ENCODE measurements at regions not wholly inside any gene's neighbourhood (a gene's known extent, or its start where the extent isn't known, plus 50 kb on each side); places are given as distances from the start of the nearest gene placed in this dataset.
"Not testable (repeated sequence)": the region's sequence is repeated elsewhere in the genome, so short reads cannot be mapped to it uniquely, and the experiment has no call there.

GRCh38 chr11:25615069-25615468, 716.9 kb upstream of the ANO3 start:
- no peak for DNase-seq (ENCODE audit: low read depth in 2 of 2)

DNA sequence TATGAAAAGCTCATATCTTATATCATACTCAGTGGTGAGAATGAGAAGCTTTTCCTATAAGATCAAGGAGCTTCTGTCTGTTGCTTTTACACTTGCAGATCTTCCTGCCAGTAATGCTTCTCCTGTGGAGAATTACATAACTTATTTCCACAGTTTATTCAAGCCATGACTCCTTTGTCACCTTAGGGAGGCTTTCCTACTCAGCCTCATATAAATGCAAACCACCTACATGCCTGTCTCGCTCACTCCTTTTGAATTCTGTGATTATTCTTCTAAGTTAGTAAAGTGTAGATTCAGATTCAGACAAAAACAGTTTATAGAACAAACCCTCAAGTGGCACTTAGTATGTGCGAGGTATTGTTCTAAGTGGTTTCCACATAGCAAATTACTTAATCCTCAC, 716.1 kb upstream of the ANO3 start:
- DNase-seq (ENCODE audit: low read depth in 2 of 2): no peak

- no peak for DNase-seq (ENCODE audit: low read depth in 2 of 2)
Observed at GRCh38 chr11:25625094-25625493, 706.8 kb upstream of the ANO3 start.

DNA sequence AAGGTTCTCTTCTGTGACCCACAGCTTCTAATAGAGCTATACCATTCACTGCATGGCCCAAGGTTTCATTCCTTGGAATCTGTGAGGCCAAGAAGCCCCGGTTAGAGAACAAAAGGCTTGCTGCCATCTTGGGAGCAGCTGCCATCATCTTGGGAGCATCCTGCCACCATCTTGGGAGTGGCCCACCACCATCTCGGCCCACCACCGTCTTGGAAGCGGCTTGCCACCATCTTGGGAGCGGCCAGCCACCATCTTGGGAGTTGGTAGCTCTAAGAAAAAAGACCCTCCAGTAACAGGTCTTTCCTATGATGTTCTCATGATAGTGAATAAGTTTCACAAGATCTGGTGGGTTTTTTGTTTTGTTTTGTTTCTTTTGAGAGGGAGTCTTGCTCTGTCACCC, 703.9 kb upstream of the ANO3 start:
- DNase-seq (ENCODE audit: low read depth in 2 of 2): no peak

- no peak for DNase-seq (ENCODE audit: low read depth in 2 of 2)
Observed at GRCh38 chr11:25633230-25633629, 698.7 kb upstream of the ANO3 start.

DNA sequence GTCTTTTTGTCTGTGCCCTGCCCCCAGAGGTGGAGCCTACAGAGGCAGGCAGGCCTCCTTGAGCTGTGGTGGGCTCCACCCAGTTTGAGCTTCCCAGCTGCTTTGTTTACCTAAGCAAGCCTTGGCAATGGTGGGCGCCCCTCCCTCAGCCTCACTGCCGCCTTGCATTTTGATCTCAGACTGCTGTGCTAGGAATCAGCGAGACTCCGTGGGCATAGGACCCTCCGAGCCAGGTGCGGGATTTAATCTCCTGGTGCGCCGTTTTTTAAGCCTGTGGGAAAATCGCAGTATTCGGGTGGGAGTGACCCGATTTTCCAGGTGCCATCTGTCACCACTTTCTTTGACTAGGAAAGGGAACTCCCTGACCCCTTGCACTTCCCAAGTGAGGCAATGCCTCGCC, 682.7 kb upstream of the ANO3 start:
- not testable (repeated sequence) for DNase-seq (ENCODE audit: low read depth in 2 of 2)

GRCh38 chr11:25650319-25650718, 681.6 kb upstream of the ANO3 start:
- DNase-seq (ENCODE audit: low read depth in 2 of 2): no peak

GRCh38 chr11:25655636-25656035, 676.3 kb upstream of the ANO3 start:
- DNase-seq (ENCODE audit: low read depth in 2 of 2): no peak

DNA sequence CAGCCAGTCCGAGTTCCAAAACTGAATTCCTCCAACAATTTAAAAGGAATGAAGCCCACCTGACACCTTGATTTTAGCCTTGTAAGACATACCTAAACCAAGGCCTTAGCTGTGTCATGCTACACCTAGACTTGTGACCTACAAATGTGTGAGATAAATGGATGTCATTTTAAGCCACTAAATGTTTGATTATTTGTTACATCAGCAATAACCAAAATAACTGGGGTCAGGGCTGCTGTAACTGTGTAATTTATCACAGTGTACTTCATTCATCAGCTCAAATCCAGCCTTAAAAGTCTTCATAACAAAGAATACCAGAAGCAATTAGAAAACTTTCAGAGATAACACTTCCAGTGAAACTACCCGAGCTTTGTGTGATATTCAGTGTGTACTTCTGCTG, 673.0 kb upstream of the ANO3 start:
- no peak for DNase-seq (ENCODE audit: low read depth in 2 of 2)

- no peak for DNase-seq (ENCODE audit: low read depth in 2 of 2)
Observed at GRCh38 chr11:25659706-25660105, 672.2 kb upstream of the ANO3 start.

- no peak for DNase-seq (ENCODE audit: low read depth in 2 of 2)
Observed at GRCh38 chr11:25667871-25668270, 664.1 kb upstream of the ANO3 start.

DNA sequence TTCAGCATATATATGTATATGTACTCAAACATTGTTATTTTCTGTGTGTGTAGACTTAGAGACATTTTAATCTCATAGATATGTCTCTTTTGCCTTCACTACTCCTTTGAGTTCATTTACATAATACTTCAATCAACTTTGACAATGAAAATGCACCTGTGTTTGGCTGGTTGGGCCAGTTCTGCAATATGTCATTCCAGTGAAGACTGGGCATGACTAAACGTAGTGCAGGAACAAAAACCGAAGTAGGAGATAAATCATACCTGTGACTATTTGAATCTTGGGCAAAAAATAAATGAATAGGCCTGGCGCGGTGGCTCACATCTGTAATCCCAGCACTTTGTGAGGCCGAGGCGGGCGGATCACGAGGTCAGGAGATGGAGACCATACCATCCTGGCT, 640.0 kb upstream of the ANO3 start:
- DNase-seq (ENCODE audit: low read depth in 2 of 2): no peak

DNA sequence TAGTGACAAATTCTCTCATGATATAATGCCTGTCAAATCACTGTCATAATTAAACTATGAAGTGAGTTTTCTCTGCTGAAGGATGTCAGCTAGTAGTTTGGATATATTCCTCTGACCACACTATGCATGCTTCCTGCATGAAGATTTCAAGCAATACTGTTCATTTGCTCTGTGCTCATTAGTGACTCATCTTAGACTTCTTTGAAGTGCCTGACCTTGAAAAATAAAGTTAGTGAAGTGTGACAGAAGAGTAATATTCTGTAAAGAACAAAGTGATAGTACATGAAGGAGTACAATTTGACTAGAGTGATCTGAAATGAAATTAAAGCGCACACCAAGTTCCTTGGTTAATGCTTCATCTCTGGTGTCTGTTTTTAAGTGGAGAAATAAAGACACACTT, 629.5 kb upstream of the ANO3 start:
- no peak for DNase-seq (ENCODE audit: low read depth in 2 of 2)

- no peak for DNase-seq (ENCODE audit: low read depth in 2 of 2)
Observed at GRCh38 chr11:25710975-25711374, 621.0 kb upstream of the ANO3 start.

DNA sequence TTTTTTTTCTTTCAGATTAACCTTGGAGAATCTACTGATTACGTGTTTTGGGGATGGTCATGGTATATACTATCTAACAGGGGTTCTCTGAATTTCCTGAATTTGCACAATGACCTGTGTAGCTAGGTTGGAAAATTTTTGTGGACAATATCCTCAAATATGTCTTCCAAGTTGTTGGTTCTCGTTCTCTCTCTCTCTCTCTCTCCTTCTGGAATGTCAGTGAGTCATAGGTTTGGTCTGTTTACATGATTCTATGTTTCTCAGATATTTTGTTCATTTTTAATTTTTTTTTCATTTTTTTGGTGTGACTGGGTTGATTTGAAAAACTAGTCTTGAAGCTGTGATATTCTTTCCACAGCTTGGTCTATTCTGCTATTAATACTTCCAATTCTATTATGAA, 604.0 kb upstream of the ANO3 start:
- DNase-seq (ENCODE audit: low read depth in 2 of 2): no peak

GRCh38 chr11:25730230-25730629, 601.7 kb upstream of the ANO3 start:
- no peak for DNase-seq (ENCODE audit: low read depth in 2 of 2)

DNA sequence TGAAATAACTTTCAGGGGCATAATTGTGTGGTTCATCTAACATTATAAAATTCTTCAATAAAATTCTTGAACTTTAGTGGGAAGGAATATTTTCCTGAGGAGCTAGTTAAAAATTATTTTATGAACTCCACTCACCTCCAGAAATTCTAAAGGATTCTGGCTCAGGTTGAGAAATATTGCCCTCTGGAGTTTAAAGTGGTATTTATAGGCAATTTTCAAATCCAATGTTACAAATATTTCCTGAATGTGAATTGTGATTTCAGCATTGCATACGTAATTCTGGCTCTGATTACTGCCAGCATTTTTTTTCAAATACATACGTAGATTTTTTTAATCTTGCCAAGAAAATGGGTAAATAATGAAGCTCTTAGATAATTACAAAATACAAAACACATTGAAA, 598.2 kb upstream of the ANO3 start:
- no peak for DNase-seq (ENCODE audit: low read depth in 2 of 2)

GRCh38 chr11:25734591-25735211, 597.2 kb upstream of the ANO3 start:
- DNase-seq (ENCODE audit: low read depth in 2 of 2): no peak

GRCh38 chr11:25737071-25737675, 594.8 kb upstream of the ANO3 start:
- no peak for DNase-seq (ENCODE audit: low read depth in 2 of 2)

- no peak for DNase-seq (ENCODE audit: low read depth in 2 of 2)
Observed at GRCh38 chr11:25741886-25742285, 590.0 kb upstream of the ANO3 start.

DNA sequence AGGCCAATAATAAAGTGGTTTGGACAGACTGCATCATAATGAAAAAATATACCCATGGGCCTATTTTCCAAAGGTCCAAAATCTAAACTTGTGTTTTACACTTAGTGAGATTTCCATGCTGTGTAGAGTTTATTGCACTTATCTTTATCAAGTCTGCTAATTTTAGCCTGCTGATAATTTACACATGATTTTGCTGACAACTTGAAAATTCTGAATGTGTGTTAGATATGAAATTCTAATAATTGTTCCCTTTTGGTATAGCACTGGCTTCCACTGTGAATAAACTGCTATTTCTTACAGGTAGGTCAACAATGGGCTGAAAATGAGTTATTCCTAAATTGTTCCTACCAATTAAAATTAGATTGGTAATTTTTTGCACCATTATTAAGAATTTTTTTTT, 589.1 kb upstream of the ANO3 start:
- DNase-seq (ENCODE audit: low read depth in 2 of 2): no peak

DNA sequence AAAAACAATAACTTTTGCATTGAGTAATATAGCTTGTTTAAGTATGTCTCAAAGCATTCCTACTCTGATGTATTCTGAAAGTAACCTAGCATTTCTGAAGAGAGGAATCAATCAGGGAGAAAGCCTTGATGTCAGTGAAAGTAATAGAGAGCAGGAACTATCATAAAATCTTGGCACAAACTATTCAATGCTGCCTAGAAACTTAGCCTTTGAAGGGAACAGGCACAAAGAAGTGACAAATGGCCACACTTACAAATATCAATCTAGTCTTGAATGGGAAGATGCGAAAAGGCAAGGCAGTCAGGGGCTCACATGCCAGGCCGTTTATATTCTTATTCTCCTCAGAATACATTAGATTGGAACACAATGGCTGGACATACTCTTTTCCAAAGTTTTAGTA, 576.5 kb upstream of the ANO3 start:
- DNase-seq (ENCODE audit: low read depth in 2 of 2): no peak

DNA sequence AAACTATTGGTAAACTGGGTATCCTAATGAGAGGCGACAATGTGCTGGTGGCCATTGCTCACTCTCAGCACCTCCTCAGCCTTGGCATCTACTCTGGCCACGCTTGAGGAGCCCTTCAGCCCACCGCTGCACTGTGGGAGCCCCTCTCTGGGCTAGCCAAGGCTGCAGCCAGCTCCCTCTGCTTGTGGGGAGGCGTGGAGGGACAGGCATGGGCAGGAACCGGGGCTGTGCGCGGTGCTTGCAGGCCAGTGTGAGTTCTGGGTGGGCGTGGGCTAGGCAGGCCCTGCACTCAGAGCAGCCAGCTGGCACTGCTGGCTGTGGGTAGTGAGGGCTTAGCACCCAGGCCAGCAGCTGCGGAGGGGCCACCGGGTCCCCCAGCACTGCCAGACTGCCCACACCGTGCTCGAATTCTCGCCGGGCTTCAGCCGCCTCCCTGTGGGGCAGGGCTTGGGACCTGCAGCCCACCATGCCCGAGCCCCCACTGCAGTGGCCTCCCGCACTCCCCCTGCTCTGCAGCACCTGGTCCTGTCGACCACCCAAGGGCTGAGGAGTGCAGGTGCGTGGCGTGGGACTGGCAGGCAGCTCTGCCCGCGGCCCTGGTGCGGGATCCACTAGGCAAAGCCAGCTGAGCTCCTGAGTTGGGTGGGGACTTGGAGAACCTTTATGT, 575.9 kb upstream of the ANO3 start:
- no peak for DNase-seq (ENCODE audit: low read depth in 2 of 2)
